Neural progenitor cell (in vitro differentiated cells): ENCODE measurements at regions not wholly inside any gene's neighbourhood (a gene's known extent, or its start where the extent isn't known, plus 50 kb on each side); places are given as distances from the start of the nearest gene placed in this dataset.

Source experiments
- DNase-seq: peaks from one replicate; pipeline ENCODE4 v3.0.0-alpha.2; 2016; ENCODE audit warnings: low spot score
- H2AFZ ChIP-seq: fragments of 200-600 bp; sonication (generic); replicated peaks from 2 replicates; pipeline ENCODE4 v1.6.1; 2016; ENCODE audit warnings: antibody characterized with exemption
- H3F3A ChIP-seq: fragments of 200-600 bp; sonication (generic); 2 replicates; pipeline ENCODE4 v1.6.1; 2016; ENCODE audit warnings: antibody characterized with exemption, low read depth
- H3K27ac ChIP-seq: fragments of 200-600 bp; sonication (generic); 2 replicates; pipeline ENCODE4 v1.5.1; 2016; ENCODE audit warnings: mild to moderate bottlenecking
- H3K27me3 ChIP-seq: fragments of 200-600 bp; sonication (generic); 2 replicates; pipeline ENCODE4 v1.6.1; 2016; ENCODE audit warnings: mild to moderate bottlenecking, moderate library complexity
- H3K36me3 ChIP-seq: fragments of 200-600 bp; sonication (generic); 2 replicates; pipeline ENCODE4 v1.5.1; 2016
- H3K4me1 ChIP-seq: fragments of 200-600 bp; sonication (generic); 2 replicates; pipeline ENCODE4 v1.6.1; 2016; ENCODE audit warnings: mixed run types
- H3K4me2 ChIP-seq: fragments of 200-600 bp; sonication (generic); 2 replicates; pipeline ENCODE4 v1.6.1; 2016
- H3K4me3 ChIP-seq: fragments of 200-600 bp; sonication (generic); 2 replicates; pipeline ENCODE4 v1.5.1; 2016
- H3K79me2 ChIP-seq: fragments of 200-600 bp; sonication (generic); 2 replicates; pipeline ENCODE4 v1.6.1; 2016; ENCODE audit warnings: low read depth
- H3K9ac ChIP-seq: fragments of 200-600 bp; sonication (generic); 2 replicates; pipeline ENCODE4 v1.6.1; 2016
- H3K9me3 ChIP-seq: fragments of 200-600 bp; sonication (generic); 2 replicates; pipeline ENCODE4 v1.5.1; 2016; ENCODE audit warnings: low read depth
- H4K20me1 ChIP-seq: fragments of 200-600 bp; sonication (generic); 2 replicates; pipeline ENCODE4 v1.6.1; 2016; ENCODE audit warnings: low read depth
- H3K27ac Mint-ChIP-seq: 3 replicates; pipeline ENCODE4 v1.8.0; 2021; ENCODE audit warnings: mixed read lengths
- H3K27me3 Mint-ChIP-seq: 2 replicates; pipeline ENCODE4 v1.8.0; 2022; ENCODE audit warnings: low read depth, mild to moderate bottlenecking, inconsistent platforms, moderate library complexity, mixed read lengths; ENCODE audit not compliant: insufficient read depth
- H3K36me3 Mint-ChIP-seq: 3 replicates; pipeline ENCODE4 v1.8.0; 2021; ENCODE audit warnings: mixed read lengths
- H3K4me1 Mint-ChIP-seq: 3 replicates; pipeline ENCODE4 v1.8.0; 2021; ENCODE audit warnings: mixed read lengths
- H3K4me3 Mint-ChIP-seq: 3 replicates; pipeline ENCODE4 v1.8.0; 2021; ENCODE audit warnings: mild to moderate bottlenecking, moderate library complexity, mixed read lengths
- H3K9me3 Mint-ChIP-seq: 3 replicates; pipeline ENCODE4 v1.8.0; 2020; ENCODE audit warnings: mixed read lengths
- CTCF ChIP-seq: fragments of 200-600 bp; sonication (generic); IDR thresholded peaks from 2 replicates; pipeline ENCODE4 v1.5.1; 2017; ENCODE audit warnings: antibody characterized with exemption, mild to moderate bottlenecking
- EZH2 ChIP-seq: fragments of 200-600 bp; sonication (generic); IDR thresholded peaks from 2 replicates; pipeline ENCODE4 v1.6.1; 2017; ENCODE audit warnings: antibody characterized with exemption, mild to moderate bottlenecking, moderate library complexity
- EZH2phosphoT487 ChIP-seq: fragments of 200-600 bp; sonication (generic); IDR thresholded peaks from 2 replicates; pipeline ENCODE4 v1.6.1; 2017; ENCODE audit warnings: antibody characterized with exemption

GRCh38 chr20:20782231-20782630 is 69.8 kb upstream of the RALGAPA2 start:
- Mint-ChIP-seq H3K36me3 (peaks cover 1% of the 10 kb centered on the region), H3K4me3 (no peak overlapping the region), H3K9me3 (peaks cover 5% of the 10 kb centered on the region), H3K27ac (no peak overlapping the region), H3K4me1 (peaks cover 10% of the 10 kb centered on the region), H3K27me3 (peaks cover 4% of the 10 kb centered on the region)
- Histone ChIP-seq H3K4me1 (no peaks in the 10 kb centered on the region), H3K9ac (no peak overlapping the region), H4K20me1 (no peaks in the 10 kb centered on the region), H3F3A (no peaks in the 10 kb centered on the region), H3K27ac (no peak overlapping the region), H3K79me2 (no peaks in the 10 kb centered on the region), H3K4me3 (no peak overlapping the region), H2AFZ (no peak overlapping the region), H3K27me3 (no peaks in the 10 kb centered on the region), H3K9me3 (no peaks in the 10 kb centered on the region), H3K4me2 (no peak overlapping the region), H3K36me3 (no peaks in the 10 kb centered on the region)
- DNase-seq, result no peak
- TF ChIP-seq EZH2 (no peak), CTCF (no peak), EZH2phosphoT487 (no peak)

- TF ChIP-seq EZH2 (no peak), CTCF (no peak), EZH2phosphoT487 (no peak)
- no peaks in the 10 kb centered on the region for H3K4me1 ChIP-seq
- H3K9ac ChIP-seq, result no peak overlapping the region
- DNase-seq, result no peak
- H3K36me3 ChIP-seq, result no peaks in the 10 kb centered on the region
- H3K27ac ChIP-seq, result no peak overlapping the region
- H3K79me2 ChIP-seq, result no peaks in the 10 kb centered on the region
- no peaks in the 10 kb centered on the region for H4K20me1 ChIP-seq
- no peaks in the 10 kb centered on the region for H3F3A ChIP-seq
- no peaks in the 10 kb centered on the region for H3K27me3 ChIP-seq
- Mint-ChIP-seq H3K4me1 (peaks cover 10% of the 10 kb centered on the region), H3K36me3 (peaks cover 1% of the 10 kb centered on the region), H3K9me3 (peaks cover 5% of the 10 kb centered on the region), H3K27me3 (peaks cover 4% of the 10 kb centered on the region), H3K4me3 (no peak overlapping the region), H3K27ac (no peak overlapping the region)
- H3K4me3 ChIP-seq, result no peak overlapping the region
- no peak overlapping the region for H3K4me2 ChIP-seq
- H3K9me3 ChIP-seq, result no peaks in the 10 kb centered on the region
- H2AFZ ChIP-seq, result no peak overlapping the region
Observed at GRCh38 chr20:20781029-20781428, 68.6 kb upstream of the RALGAPA2 start.

- H3K4me1 Mint-ChIP-seq, result peaks cover 10% of the 10 kb centered on the region
- no peak overlapping the region for H2AFZ ChIP-seq
- no peaks in the 10 kb centered on the region for H3K79me2 ChIP-seq
- peaks cover 4% of the 10 kb centered on the region for H3K27me3 Mint-ChIP-seq
- no peak overlapping the region for H3K27ac Mint-ChIP-seq
- H4K20me1 ChIP-seq, result no peaks in the 10 kb centered on the region
- H3K9me3 Mint-ChIP-seq, result peaks cover 5% of the 10 kb centered on the region
- no peaks in the 10 kb centered on the region for H3K4me1 ChIP-seq
- no peaks in the 10 kb centered on the region for H3K36me3 ChIP-seq
- no peak overlapping the region for H3K4me2 ChIP-seq
- no peaks in the 10 kb centered on the region for H3F3A ChIP-seq
- H3K27ac ChIP-seq, result no peak overlapping the region
- no peak for DNase-seq
- no peaks in the 10 kb centered on the region for H3K27me3 ChIP-seq
- no peak overlapping the region for H3K4me3 Mint-ChIP-seq
- no peak for TF ChIP-seq EZH2
- no peak for TF ChIP-seq EZH2phosphoT487
- no peaks in the 10 kb centered on the region for H3K9me3 ChIP-seq
- H3K4me3 ChIP-seq, result no peak overlapping the region
- no peak overlapping the region for H3K9ac ChIP-seq
- no peaks in the 10 kb centered on the region for H3K36me3 Mint-ChIP-seq
Observed at GRCh38 chr20:20780127-20780824, 67.8 kb upstream of the RALGAPA2 start.

- H3K27me3 ChIP-seq, result no peaks in the 10 kb centered on the region
- H3K4me3 Mint-ChIP-seq, result no peak overlapping the region
Observed at GRCh38 chr20:20778676-20779075, 66.2 kb upstream of the RALGAPA2 start.

More at GRCh38 chr20:20778676-20779075, 66.2 kb upstream of the RALGAPA2 start:
- no peaks in the 10 kb centered on the region for H3K36me3 ChIP-seq
- H2AFZ ChIP-seq, result no peak overlapping the region
- Mint-ChIP-seq H3K36me3 (no peaks in the 10 kb centered on the region), H3K27me3 (peaks cover 4% of the 10 kb centered on the region), H3K9me3 (peaks cover 10% of the 10 kb centered on the region), H3K4me1 (peaks cover 5% of the 10 kb centered on the region), H3K27ac (no peak overlapping the region)
- no peak overlapping the region for H3K27ac ChIP-seq
- no peak overlapping the region for H3K9ac ChIP-seq
- no peak for DNase-seq
- H3K79me2 ChIP-seq, result no peaks in the 10 kb centered on the region
- H3K4me1 ChIP-seq, result no peaks in the 10 kb centered on the region
- H3K4me2 ChIP-seq, result no peak overlapping the region
- no peaks in the 10 kb centered on the region for H4K20me1 ChIP-seq
- H3F3A ChIP-seq, result no peaks in the 10 kb centered on the region
- H3K9me3 ChIP-seq, result no peaks in the 10 kb centered on the region
- H3K4me3 ChIP-seq, result no peak overlapping the region
- TF ChIP-seq CTCF (no peak), EZH2phosphoT487 (no peak), EZH2 (no peak)
